ENCODE measurements at regions not wholly inside any gene's neighbourhood (a gene's known extent, or its start where the extent isn't known, plus 50 kb on each side); places are given as distances from the start of the nearest gene placed in this dataset.

DNA sequence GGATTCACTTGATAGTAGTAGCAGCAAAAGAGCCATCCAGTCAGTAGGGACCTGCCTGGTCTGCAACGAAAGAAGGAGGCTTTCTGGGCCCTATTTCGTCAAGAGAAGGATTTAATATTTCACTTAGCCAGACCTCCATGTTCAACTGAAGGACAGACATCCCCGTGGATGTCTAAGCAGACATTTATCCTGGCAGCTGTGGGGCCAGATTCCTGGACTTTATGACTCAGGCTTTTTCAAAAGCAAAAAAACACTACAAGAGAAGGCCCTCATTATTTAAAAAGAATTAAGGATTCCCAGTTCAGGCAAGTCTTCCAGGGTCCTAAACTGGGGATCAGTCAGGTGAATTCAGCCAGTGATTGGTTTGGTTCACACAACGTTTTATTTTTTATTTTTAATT lies 88.5 kb upstream of the TSPAN5 start:
- Histone ChIP-seq H3K27ac (no peak overlapping the region), H3K27me3 (replicated peaks) (no peaks in the 10 kb centered on the region), H3K9me3 (replicated peaks) (no peaks in the 10 kb centered on the region), H3K4me1 (replicated peaks) (no peaks in the 10 kb centered on the region), H3K4me3 (no peak overlapping the region), H3K36me3 (no peaks in the 10 kb centered on the region)
- no peak for DNase-seq (ENCODE audit: low read depth in 1 of 2, low spot score in 2 of 2)

DNA sequence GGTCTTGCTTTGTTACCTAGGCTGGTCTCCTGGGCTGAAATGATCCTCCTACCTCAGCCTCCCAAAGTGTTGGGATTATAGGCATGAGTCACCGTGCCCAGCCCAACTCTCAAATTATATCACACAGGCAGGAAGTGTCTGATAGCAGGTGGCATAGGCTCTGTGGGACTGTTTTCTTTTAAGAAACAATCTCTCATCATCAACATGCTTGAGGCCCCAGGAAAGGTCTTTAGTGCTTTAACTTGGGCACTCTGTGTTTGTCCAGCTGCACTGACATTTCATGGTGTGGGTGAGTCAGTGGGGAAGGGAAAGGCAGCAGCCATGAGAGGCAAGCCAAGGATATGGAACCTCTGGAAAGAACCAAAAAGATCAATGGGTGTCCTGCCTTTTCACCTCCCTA lies 88.1 kb upstream of the TSPAN5 start:
- H3K4me1 ChIP-seq (replicated peaks) = no peaks in the 10 kb centered on the region
- DNase-seq (ENCODE audit: low read depth in 1 of 2, low spot score in 2 of 2) = no peak
- no peaks in the 10 kb centered on the region for H3K36me3 ChIP-seq
- H3K27ac ChIP-seq = no peak overlapping the region
- no peaks in the 10 kb centered on the region for H3K9me3 ChIP-seq (replicated peaks)
- no peak overlapping the region for H3K4me3 ChIP-seq
- no peaks in the 10 kb centered on the region for H3K27me3 ChIP-seq (replicated peaks)

DNA sequence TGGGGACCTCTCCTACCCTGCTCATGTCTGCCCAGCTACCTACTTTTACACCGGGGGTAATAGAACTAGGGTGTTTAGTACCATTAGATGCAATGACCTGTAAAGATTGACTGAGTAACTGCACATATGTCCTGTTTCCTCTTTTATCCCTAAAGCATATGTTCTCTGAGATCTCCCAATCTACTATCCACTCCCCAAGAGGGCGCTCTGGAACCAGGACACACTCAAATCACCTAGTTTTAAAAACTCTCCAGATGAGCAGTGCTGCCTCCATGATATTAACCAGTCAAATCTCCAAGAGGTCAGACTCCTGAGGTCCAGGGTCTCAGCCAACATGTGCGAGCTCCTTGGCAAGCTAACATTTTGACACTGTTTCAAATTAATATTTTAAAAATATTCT lies 87.0 kb upstream of the TSPAN5 start:
- no peaks in the 10 kb centered on the region for H3K4me1 ChIP-seq (replicated peaks)
- H3K9me3 ChIP-seq (replicated peaks) = no peaks in the 10 kb centered on the region
- DNase-seq (ENCODE audit: low read depth in 1 of 2, low spot score in 2 of 2) = no peak
- no peak overlapping the region for H3K27ac ChIP-seq
- H3K27me3 ChIP-seq (replicated peaks) = no peaks in the 10 kb centered on the region
- no peak overlapping the region for H3K4me3 ChIP-seq
- no peaks in the 10 kb centered on the region for H3K36me3 ChIP-seq

DNA sequence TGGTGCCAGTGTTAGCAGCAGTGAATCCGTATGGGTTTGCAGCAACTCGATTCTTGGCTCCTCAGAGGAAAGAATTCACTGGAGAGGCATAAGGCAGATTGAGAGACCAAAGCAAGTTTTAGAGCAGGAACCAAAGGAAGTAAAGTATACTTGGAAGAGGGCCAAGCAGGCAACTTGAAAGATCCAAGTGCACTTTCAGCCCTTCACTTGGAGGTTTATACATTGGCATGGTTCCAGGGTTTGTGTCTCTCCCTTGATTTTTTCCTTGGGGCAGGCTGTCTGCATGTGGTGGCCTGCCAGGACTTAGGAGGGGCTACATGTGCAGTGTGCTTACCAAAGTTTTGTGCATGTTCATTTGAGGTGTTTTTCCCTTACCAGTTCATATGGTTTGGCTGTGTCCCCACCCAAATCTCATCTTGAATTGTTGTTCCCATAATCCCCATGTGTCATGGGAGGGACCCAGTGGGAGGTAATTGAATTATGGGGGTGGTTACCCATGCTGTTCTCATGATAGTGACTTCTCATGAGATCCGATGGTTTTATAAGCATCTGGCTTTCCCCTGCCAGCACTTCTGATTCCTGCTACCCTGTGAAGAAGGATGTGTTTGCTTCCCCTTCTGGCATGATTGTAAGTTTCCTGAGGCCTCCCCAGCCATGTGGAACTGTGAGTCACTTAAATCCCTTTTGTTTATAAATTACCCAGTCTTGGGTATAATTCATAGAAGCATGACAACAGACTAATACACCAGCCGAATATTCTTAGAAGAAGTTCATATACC lies 86.2 kb upstream of the TSPAN5 start:
- Histone ChIP-seq H3K36me3 (no peaks in the 10 kb centered on the region), H3K4me3 (no peak overlapping the region), H3K27ac (no peak overlapping the region), H3K27me3 (replicated peaks) (no peaks in the 10 kb centered on the region), H3K9me3 (replicated peaks) (no peaks in the 10 kb centered on the region), H3K4me1 (replicated peaks) (no peaks in the 10 kb centered on the region)
- no peak for DNase-seq (ENCODE audit: low read depth in 1 of 2, low spot score in 2 of 2)

DNA sequence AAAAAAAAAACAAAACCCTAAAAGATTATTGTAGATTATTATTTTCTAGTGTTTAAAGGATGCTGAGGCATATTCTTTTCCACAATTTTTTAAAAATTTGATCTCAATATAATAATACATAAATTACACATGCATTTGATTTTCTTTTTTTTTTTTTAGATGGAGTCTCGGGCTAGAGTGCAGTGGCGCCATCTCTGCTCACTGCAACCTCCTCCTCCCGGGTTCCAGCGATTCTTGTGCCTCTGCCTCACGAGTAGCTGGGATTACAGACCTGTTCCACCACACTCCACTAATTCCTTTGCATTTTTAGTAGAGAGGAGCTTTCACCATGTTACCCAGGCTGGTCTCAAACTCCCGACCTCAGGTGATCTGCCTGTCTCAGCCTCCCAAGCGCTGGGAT lies 83.5 kb upstream of the TSPAN5 start:
- Histone ChIP-seq H3K36me3 (no peaks in the 10 kb centered on the region), H3K4me1 (replicated peaks) (no peaks in the 10 kb centered on the region), H3K4me3 (no peak overlapping the region), H3K27me3 (replicated peaks) (no peaks in the 10 kb centered on the region), H3K9me3 (replicated peaks) (no peaks in the 10 kb centered on the region), H3K27ac (no peak overlapping the region)
- DNase-seq (ENCODE audit: low read depth in 1 of 2, low spot score in 2 of 2) = no peak

DNA sequence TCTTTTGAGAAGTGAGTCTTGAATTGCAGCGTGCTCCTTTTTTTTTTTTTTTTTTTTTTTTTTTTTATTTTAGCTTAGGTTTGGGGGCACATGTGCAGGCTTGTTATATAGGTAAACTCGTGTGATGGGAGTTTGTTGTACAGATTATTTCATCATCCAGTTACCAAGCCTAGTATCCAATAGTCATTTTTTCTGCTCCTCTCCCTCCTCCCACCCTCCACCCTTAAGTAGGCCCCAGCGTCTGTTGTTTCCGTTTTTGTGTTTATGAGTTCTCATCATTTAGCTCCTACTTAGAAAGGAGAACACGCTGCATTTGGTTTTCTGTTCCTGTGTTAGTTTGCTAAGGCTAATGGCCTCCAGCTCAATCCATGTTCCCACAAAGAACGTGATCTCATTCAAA lies 81.3 kb upstream of the TSPAN5 start:
- Histone ChIP-seq H3K9me3 (replicated peaks) (no peaks in the 10 kb centered on the region), H3K4me3 (no peak overlapping the region), H3K27ac (no peak overlapping the region), H3K27me3 (replicated peaks) (no peaks in the 10 kb centered on the region), H3K4me1 (replicated peaks) (no peaks in the 10 kb centered on the region), H3K36me3 (no peaks in the 10 kb centered on the region)
- no peak for DNase-seq (ENCODE audit: low read depth in 1 of 2, low spot score in 2 of 2)

DNA sequence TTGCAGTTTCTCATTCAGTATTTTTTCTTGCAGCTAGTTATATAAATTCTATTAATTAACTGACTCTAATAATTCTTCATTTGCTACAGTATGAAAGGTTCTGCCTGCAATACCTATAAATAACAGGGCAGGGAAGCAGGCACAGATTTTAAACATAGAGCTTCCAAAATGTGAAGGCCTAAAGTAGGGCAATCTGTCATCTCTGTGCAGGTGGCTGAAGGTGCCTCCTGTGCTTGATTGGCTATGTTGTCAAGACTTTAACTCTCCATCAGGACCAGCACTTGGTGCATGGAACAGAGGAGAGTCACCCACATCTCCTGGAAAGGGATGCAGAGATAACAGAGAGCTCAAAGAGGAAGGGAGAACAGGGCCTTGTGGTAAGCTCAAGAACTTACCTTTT lies 75.2 kb upstream of the TSPAN5 start:
- no peaks in the 10 kb centered on the region for H3K36me3 ChIP-seq
- no peaks in the 10 kb centered on the region for H3K9me3 ChIP-seq (replicated peaks)
- H3K27me3 ChIP-seq (replicated peaks) = no peaks in the 10 kb centered on the region
- H3K27ac ChIP-seq = no peak overlapping the region
- no peaks in the 10 kb centered on the region for H3K4me1 ChIP-seq (replicated peaks)
- H3K4me3 ChIP-seq = no peak overlapping the region
- no peak for DNase-seq (ENCODE audit: low read depth in 1 of 2, low spot score in 2 of 2)

DNA sequence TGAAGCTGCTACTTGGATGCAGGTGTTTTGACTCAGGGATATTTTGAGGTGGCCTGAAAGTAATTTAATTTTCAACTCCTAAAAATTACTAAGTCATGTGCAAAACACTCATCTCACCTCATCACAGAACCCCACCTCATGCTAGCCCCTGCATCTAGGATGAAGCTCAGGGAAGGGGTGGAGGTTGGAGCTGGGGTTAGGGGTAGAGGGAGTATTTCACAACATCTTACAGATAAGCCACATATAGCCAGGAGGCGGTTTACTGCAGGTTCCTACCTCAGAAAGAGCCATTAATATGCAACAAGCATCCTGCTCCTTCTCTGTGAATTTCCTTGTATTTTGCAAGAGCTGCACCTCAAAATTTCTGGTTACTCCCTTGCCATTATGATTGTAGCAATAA lies 70.5 kb upstream of the TSPAN5 start:
- H3K9me3 ChIP-seq (replicated peaks) = no peaks in the 10 kb centered on the region
- 0 out of 2 replicates have a peak, but pooled peaks cover 3% of the 10 kb centered on the region for H3K4me1 ChIP-seq (replicated peaks)
- H3K27ac ChIP-seq = no peak overlapping the region
- DNase-seq (ENCODE audit: low read depth in 1 of 2, low spot score in 2 of 2) = no peak
- no peak overlapping the region for H3K4me3 ChIP-seq
- H3K36me3 ChIP-seq = no peaks in the 10 kb centered on the region
- no peaks in the 10 kb centered on the region for H3K27me3 ChIP-seq (replicated peaks)

DNA sequence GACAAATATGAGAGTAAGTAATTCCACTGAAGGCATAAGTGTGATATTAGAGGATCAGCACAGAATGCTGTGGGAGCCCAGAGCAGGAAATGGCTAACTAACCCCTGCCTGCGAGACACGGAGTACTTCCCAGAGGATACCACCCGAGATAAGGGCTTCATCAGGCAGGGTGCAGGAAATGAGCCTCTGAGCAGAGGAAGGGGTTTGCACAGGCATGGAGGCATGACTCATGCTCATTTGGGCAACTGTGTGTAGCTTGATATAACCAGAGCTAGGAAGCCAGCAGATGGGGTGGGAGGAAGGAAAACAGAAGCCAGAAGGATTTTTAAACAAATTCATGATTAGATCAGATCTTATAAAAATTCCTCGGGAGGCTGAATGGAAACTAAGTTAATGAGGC lies 70.0 kb upstream of the TSPAN5 start:
- Histone ChIP-seq H3K9me3 (replicated peaks) (no peaks in the 10 kb centered on the region), H3K27me3 (replicated peaks) (no peaks in the 10 kb centered on the region), H3K4me1 (replicated peaks) (0 out of 2 replicates have a peak, but pooled peaks cover 3% of the 10 kb centered on the region), H3K27ac (no peak overlapping the region), H3K36me3 (no peaks in the 10 kb centered on the region), H3K4me3 (no peak overlapping the region)
- DNase-seq (ENCODE audit: low read depth in 1 of 2, low spot score in 2 of 2) = peak in 1 of 2 experiments; percentile 5

DNA sequence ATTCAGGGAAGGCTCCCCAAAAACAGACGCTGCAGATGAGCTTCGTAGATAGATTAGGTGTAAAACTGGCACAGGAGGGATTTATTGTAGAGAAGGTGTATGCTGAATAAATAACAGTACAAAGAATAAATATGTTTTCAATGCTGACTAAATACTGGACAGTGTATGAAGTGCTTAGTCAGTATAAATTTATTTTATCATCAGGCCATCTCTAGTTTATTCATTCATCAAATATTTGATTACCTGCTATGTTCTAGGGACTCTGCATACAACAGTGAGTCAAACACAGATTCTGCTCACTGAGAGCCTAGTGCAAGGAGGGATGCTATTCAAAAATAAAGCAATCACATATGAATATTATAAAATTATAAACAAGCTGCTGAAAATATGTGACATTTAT lies 63.6 kb upstream of the TSPAN5 start:
- no peak overlapping the region for H3K4me3 ChIP-seq
- no peak for DNase-seq (ENCODE audit: low read depth in 1 of 2, low spot score in 2 of 2)
- no peaks in the 10 kb centered on the region for H3K9me3 ChIP-seq (replicated peaks)
- no peak overlapping the region for H3K27ac ChIP-seq
- H3K36me3 ChIP-seq = no peaks in the 10 kb centered on the region
- no peaks in the 10 kb centered on the region for H3K4me1 ChIP-seq (replicated peaks)
- no peaks in the 10 kb centered on the region for H3K27me3 ChIP-seq (replicated peaks)

DNA sequence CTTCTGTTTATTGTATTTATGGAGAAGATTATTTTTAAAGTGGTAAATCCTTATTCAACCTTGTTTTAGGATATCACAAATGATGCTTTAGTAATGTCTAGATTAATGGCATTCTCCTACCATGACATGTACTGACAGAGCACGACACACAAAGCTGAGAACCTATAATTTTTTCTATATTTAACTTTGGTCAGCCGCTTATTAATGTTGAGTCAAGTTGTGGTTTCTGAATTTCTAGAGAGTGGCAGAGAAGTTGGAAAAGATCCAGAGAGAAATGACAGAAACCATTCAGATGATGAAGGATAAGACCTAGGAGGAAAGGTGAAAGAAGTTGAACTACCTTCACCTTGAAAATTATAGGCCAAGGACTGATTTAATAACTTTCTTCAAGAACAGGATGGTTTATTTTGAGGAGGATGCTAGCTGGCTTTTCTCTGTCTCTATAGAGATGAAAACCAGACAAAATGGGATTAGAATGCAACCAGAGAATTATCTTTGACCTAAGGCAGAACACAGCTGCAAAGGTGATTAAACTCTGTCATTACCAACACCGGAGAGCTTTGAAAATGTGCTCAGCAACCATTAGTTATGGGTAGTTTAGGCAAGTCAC lies 62.6 kb upstream of the TSPAN5 start:
- peak in 1 of 2 experiments; percentile 14 for DNase-seq (ENCODE audit: low read depth in 1 of 2, low spot score in 2 of 2)
- H3K27ac ChIP-seq = no peak overlapping the region

DNA sequence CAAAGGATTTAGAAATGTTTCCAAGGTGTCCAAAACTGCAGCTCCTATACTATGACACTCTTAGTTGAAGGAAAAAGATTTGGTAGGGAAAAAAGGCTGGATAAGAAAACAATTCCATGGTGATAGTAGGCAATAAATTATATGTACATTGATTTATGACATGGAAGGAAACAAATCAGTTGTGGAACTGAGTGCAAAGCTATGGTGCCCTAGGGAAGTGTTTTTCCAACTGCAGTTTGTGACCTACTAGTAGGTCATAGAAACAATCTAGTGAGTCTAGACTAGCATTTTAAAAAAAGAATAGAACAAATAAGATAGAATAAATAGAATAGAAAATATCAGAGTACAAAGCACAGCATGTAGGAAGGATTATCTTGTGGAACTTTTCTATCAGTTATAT lies 58.4 kb upstream of the TSPAN5 start:
- no peaks in the 10 kb centered on the region for H3K36me3 ChIP-seq
- no peak overlapping the region for H3K4me3 ChIP-seq
- DNase-seq (ENCODE audit: low read depth in 1 of 2, low spot score in 2 of 2) = no peak
- no peaks in the 10 kb centered on the region for H3K4me1 ChIP-seq (replicated peaks)
- H3K9me3 ChIP-seq (replicated peaks) = no peaks in the 10 kb centered on the region
- H3K27me3 ChIP-seq (replicated peaks) = no peaks in the 10 kb centered on the region
- H3K27ac ChIP-seq = no peak overlapping the region

More for the DNA sequence above, 62.6 kb upstream of the TSPAN5 start:
- Histone ChIP-seq H3K4me3 (no peak overlapping the region), H3K36me3 (no peaks in the 10 kb centered on the region), H3K27me3 (replicated peaks) (no peaks in the 10 kb centered on the region), H3K9me3 (replicated peaks) (no peaks in the 10 kb centered on the region), H3K4me1 (replicated peaks) (no peaks in the 10 kb centered on the region)

DNA sequence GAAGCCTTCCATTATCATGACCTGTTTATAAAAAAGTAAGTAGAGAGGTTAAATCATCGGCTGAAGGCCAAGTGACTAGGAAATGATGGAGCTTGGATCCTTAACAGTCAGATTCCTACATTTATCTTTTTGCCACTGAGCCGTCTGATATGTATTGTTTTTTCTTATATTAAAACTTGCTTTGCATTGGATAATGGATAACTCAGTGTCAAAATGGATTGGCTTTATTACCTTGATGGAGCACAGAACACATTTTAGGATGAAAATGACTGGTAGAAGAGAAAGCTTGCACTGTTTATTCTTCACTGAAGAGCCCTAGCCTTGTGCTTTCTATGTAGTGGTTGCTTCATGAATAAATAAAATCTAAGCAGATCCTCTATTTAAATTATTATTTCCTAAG lies 54.2 kb upstream of the TSPAN5 start:
- H3K27ac ChIP-seq = no peak overlapping the region
- H3K9me3 ChIP-seq (replicated peaks) = no peaks in the 10 kb centered on the region
- H3K36me3 ChIP-seq = no peaks in the 10 kb centered on the region
- no peak for DNase-seq (ENCODE audit: low read depth in 1 of 2, low spot score in 2 of 2)
- no peaks in the 10 kb centered on the region for H3K4me1 ChIP-seq (replicated peaks)
- H3K27me3 ChIP-seq (replicated peaks) = no peaks in the 10 kb centered on the region
- H3K4me3 ChIP-seq = no peak overlapping the region

DNA sequence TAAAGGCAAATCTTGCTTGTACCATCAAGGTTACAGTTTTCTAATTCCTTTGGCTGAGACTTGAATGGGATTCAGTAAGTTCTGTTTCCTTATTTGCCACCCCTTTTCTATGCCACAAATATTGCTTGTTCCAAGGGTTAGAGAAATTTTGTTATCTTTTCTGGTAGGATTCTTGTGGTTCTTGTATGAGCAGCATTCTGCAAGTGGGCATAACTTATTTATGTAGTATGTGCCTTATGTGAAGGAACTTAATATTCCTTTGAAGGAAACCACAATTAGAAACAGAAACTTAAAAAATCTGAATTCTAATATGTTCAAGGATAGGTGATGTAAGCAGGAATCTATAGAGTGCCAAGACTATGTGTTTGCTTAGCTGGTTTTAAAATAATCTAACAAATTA lies 53.1 kb upstream of the TSPAN5 start:
- Histone ChIP-seq H3K36me3 (no peaks in the 10 kb centered on the region), H3K27ac (no peak overlapping the region), H3K27me3 (replicated peaks) (no peaks in the 10 kb centered on the region), H3K4me3 (no peak overlapping the region), H3K9me3 (replicated peaks) (no peaks in the 10 kb centered on the region), H3K4me1 (replicated peaks) (no peaks in the 10 kb centered on the region)
- DNase-seq (ENCODE audit: low read depth in 1 of 2, low spot score in 2 of 2) = no peak

DNA sequence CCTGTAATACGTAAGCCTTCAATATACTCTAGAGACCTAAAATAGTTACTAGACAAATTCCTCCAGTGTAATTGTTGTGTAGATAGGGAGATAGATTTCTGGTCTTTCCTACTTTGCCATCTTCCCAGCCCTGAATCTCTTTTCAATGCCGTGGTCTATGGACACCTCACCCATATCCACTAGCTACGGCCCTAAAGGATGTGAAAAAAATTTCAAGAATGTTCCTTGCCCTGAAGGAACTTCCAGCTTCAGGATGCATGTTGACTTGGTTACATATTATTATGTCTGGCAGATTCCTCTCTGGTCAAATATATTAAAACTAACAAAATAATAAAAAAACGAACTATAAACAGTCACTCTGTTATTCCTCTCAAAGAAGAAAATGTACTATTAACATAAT lies 52.4 kb upstream of the TSPAN5 start:
- no peaks in the 10 kb centered on the region for H3K27me3 ChIP-seq (replicated peaks)
- no peaks in the 10 kb centered on the region for H3K36me3 ChIP-seq
- H3K4me3 ChIP-seq = no peak overlapping the region
- no peak overlapping the region for H3K27ac ChIP-seq
- H3K4me1 ChIP-seq (replicated peaks) = no peaks in the 10 kb centered on the region
- DNase-seq (ENCODE audit: low read depth in 1 of 2, low spot score in 2 of 2) = no peak
- no peaks in the 10 kb centered on the region for H3K9me3 ChIP-seq (replicated peaks)
